Heart left ventricle (tissue), 16 donors: ENCODE measurements at regions not wholly inside any gene's neighbourhood (a gene's known extent, or its start where the extent isn't known, plus 50 kb on each side); places are given as distances from the start of the nearest gene placed in this dataset.

Source experiments
- ATAC-seq, 4 donors: fragments of 200-7000 bp; cut with Tn5 transposase; one replicate each; pipeline ENCODE4 v1.9.1; 2020 to 2022; ENCODE audit warnings: moderate library complexity in 4 of 4, mild to moderate bottlenecking in 3 of 4, moderate number of reproducible peaks in 1 of 4
- DNase-seq, 5 donors: peaks; one replicate each; pipeline ENCODE4 v3.0.0-alpha.2; 2020
- H3K27ac ChIP-seq, 12 donors: fragments of 200-600 bp; sonication (generic) in 4 of 12; one replicate each; pipeline versions ENCODE4 v1.5.0 to v1.8.0; 2016 to 2022; ENCODE audit warnings: mild to moderate bottlenecking in 2 of 12
- H3K27me3 ChIP-seq, 9 donors: fragments of 200-600 bp; sonication (generic) in 2 of 9; one replicate each; pipeline versions ENCODE4 v1.5.1 to v1.8.0; 2016 to 2022; ENCODE audit warnings: mild to moderate bottlenecking in 3 of 9
- H3K36me3 ChIP-seq, 9 donors: fragments of 200-600 bp; sonication (generic) in 2 of 9; one replicate each; pipeline versions ENCODE4 v1.5.0 to v1.8.0; 2018 to 2022; ENCODE audit warnings: mild to moderate bottlenecking in 2 of 9
- H3K4me1 ChIP-seq, 12 donors: fragments of 200-600 bp; sonication (generic) in 4 of 12; one replicate each; pipeline versions ENCODE4 v1.5.0 to v1.8.0; 2016 to 2022; ENCODE audit warnings: mild to moderate bottlenecking in 3 of 12
- H3K4me3 ChIP-seq, 12 donors: fragments of 200-600 bp; sonication (generic) in 4 of 12; one replicate each; pipeline versions ENCODE4 v1.5.0 to v1.8.0; 2017 to 2022; ENCODE audit warnings: mild to moderate bottlenecking in 9 of 12, moderate library complexity in 4 of 12
- H3K9me3 ChIP-seq, 12 donors: fragments of 200-600 bp; sonication (generic) in 4 of 12; one replicate each; pipeline versions ENCODE4 v1.5.0 to v1.8.0; 2016 to 2022; ENCODE audit warnings: mild to moderate bottlenecking in 1 of 12
- CTCF ChIP-seq, 12 donors: fragments of 200-600 bp; sonication (generic) in 4 of 12; IDR thresholded peaks; one replicate each; pipeline versions ENCODE4 v1.5.0 to v1.8.0; 2018 to 2022; ENCODE audit warnings: antibody characterized with exemption in 12 of 12, mild to moderate bottlenecking in 5 of 12
- POLR2A ChIP-seq, 2 donors: fragments of 450-650 bp; IDR thresholded peaks; one replicate each; pipeline ENCODE4 v1.6.1; 2017; ENCODE audit warnings: antibody characterized with exemption in 2 of 2, mild to moderate bottlenecking in 2 of 2, moderate library complexity in 2 of 2
- WGBS, 4 donors: extraction: QIAGEN DNeasy Blood & Tissue Kit in 2 of 4; methylation state at CpG; one replicate each; pipeline versions ENCODE4 v1.1.5 to v1.1.7; 2013 to 2018; 5-methylcytosine and 5-hydroxymethylcytosine counted together
- intact Hi-C, 10 donors: fragments of 100-400 bp; cut with DNase I; formaldehyde crosslinking; loops; one replicate each; pipeline versions ENCODE4 v1.11.1 to v1.14.2; 2022
- donor health status: ischemic (EF 13 %, LVEDD 7.1; RV severe dilation, severe dysfunction).
- donor health status: healthy with polysubstance abuse.
- donor health status: DM: no; HTN: yes; CAD: no.
- donor health status: DM: no; HTN: no; CAD: no.
- donor health status: ischemic (EF 25% LVEDD 6.9; RV normal size, moderate dysfunction).
- donor health status: ischemic (EF 25% LVEDD 5.7; RV mildly dilated, moderate dysfunction).
- donor health status: healthy.
- donor health status: DM: yes; HTN: yes; CAD: no.
- donor health status: ischemic (EF 35%, LVEDD 5.7; RV mildly dilated, moderate dysfunction).
- donor health status: nonischemic (EF 11% LVEDD 7.7; RV severe dilation, severe dysfunction).
- donor health status: DM: yes; HTN: yes; CAD: no.
- donor health status: PGD.
- donor health status: ischemic (EF 29% LVEDD 5.4; RV normal size, mild dysfunction).
- donor health status: nonischemic (EF 23%, LVEDD 6.1; RV moderate dilation, normal function).

GRCh38 chr6:169315830-169316614, 62.4 kb upstream of the THBS2 start:
- H3K36me3 ChIP-seq = no peaks in the 10 kb centered on the region

DNA sequence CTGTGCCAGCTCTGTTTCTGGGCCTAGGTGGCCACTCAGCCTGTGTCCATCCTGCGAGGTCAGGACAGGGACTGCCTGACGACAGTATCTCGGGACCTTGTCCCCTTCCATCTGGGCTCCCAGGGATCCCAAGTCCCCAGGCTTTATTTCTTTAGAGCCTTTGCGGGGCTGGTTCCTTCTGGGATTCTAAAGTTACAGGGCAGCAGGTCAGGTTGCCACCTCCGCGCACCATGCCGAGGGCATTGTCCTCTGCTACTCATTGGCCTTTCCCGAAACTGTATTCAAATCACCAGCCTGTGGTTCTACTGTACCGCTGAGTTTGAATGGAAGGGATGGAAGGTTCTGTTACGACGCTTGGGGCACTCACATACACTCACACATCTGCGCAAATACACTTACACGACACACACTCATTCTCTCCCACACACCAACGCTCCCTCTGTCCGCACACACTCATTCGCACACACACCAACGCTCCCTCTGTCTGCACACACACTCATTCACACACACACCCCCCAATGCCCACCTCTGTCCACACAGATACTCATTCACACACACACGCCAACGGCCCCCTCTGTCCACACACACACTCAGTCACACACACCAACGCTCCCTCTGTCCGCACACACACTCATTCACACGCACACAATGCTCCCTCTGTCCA, 59.8 kb upstream of the THBS2 start:
- Histone ChIP-seq H3K27me3 (no peaks in the 10 kb centered on the region), H3K27ac (no peak overlapping the region), H3K4me3 (no peak overlapping the region), H3K9me3 (no peaks in the 10 kb centered on the region), H3K36me3 (no peaks in the 10 kb centered on the region), H3K4me1 (peaks cover 0 to 3% (median 0%) of the 10 kb centered on the region in 12 donors)
- no peak for ATAC-seq
- TF ChIP-seq POLR2A (IDR thresholded peaks at IDR 0.05) = no peak
- no peak for TF ChIP-seq CTCF (IDR thresholded peaks at IDR 0.05)
- intact Hi-C loops = no loop called here
- WGBS, 4 donors = 93 to 95% (median 94%) methylated on average over 22 of the region's 22 CpGs
- DNase-seq = no peak

More at GRCh38 chr6:169315830-169316614, 62.4 kb upstream of the THBS2 start:
- peaks cover 0 to 3% (median 0%) of the 10 kb centered on the region in 12 donors for H3K4me1 ChIP-seq
- H3K27me3 ChIP-seq = no peaks in the 10 kb centered on the region
- ATAC-seq (no peak), DNase-seq (no peak)
- no peak overlapping the region for H3K4me3 ChIP-seq
- no peaks in the 10 kb centered on the region for H3K9me3 ChIP-seq
- intact Hi-C loops = no loop called here
- WGBS, 4 donors = 91 to 95% (median 92%) methylated on average over 12 of the region's 12 CpGs
- TF ChIP-seq POLR2A (IDR thresholded peaks at IDR 0.05) = no peak
- H3K27ac ChIP-seq = no peak overlapping the region

DNA sequence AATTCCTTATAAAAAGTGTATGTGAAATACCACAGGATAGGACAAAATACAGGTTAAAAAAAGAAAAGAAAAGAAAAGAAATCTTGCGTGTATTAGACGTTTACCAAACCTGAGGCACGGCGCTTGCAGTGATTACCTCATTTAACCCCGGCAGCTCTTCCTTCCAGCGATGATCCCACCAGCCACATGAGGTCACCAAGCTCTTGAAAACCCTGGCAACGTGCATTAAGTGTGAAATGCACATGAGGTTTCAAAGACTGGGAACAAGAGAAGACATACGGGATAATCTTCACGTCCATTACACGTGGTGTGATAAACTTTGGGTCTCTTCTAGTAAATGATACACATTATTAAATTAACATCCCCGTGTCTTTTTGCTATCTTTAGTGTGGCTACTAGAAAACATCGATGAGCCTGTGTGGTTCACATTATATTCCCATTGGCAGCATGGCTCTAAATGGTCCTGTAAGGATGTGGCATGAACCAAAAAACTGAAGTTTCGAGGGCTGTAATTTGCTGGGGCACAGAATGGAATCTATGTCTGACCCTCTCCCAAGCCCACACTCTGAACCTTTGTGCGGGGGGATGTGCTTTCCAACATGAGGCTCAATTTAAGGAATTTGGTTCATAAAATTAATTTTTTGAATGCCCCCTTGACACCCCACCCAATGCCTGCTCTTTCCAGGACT, 59.2 kb upstream of the THBS2 start:
- Histone ChIP-seq H3K4me1 (peaks cover 0 to 3% (median 0%) of the 10 kb centered on the region in 12 donors), H3K27ac (no peak overlapping the region), H3K4me3 (no peak overlapping the region), H3K36me3 (no peaks in the 10 kb centered on the region), H3K27me3 (no peaks in the 10 kb centered on the region), H3K9me3 (peaks cover 0 to 3% (median 0%) of the 10 kb centered on the region in 12 donors)
- peak in 1 of 4 donors; percentile 42 for ATAC-seq
- intact Hi-C loops = no loop called here
- peak in 1 of 5 donors; percentile 44 for DNase-seq
- 65 to 72% (median 71%) methylated on average over 14 of the region's 14 CpGs for WGBS, 4 donors
- TF ChIP-seq POLR2A (IDR thresholded peaks at IDR 0.05) = no peak
- TF ChIP-seq CTCF (IDR thresholded peaks at IDR 0.05) = peak in 1 of 12 donors; percentile 11

DNA sequence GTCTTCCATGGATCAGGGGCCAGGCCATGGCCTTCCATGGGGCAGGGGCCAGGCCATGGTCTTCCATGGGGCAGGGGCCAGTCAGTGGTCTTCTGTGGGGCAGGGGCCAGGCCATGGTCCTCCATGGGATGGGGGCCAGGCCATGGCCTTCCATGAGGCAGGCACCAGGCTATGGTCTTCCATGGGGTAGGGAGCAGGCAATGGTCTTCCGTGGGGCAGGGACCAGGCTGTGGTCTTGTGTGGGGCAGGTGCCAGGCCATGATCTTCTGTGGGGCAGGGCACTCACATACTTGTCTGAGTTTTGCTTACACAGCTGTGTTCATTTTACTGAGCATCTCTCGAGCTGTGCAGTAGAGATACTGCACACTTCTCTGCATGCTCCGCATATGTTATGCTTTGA, 57.3 kb upstream of the THBS2 start:
- H3K9me3 ChIP-seq = peaks cover 0 to 17% (median 0%) of the 10 kb centered on the region in 12 donors
- DNase-seq = no peak
- TF ChIP-seq CTCF (IDR thresholded peaks at IDR 0.05) = no peak
- H3K4me1 ChIP-seq = peaks cover 0 to 3% (median 0%) of the 10 kb centered on the region in 12 donors
- no peaks in the 10 kb centered on the region for H3K36me3 ChIP-seq
- ATAC-seq = peak in 1 of 4 donors; percentile 34
- intact Hi-C loops = no loop called here
- H3K27me3 ChIP-seq = no peaks in the 10 kb centered on the region
- H3K27ac ChIP-seq = no peak overlapping the region
- H3K4me3 ChIP-seq = no peak overlapping the region
- 83 to 98% (median 87%) methylated on average over 3 of the region's 3 CpGs for WGBS, 4 donors
